Type B pancreatic cell (in vitro differentiated cells): ENCODE measurements at regions not wholly inside any gene's neighbourhood (a gene's known extent, or its start where the extent isn't known, plus 50 kb on each side); places are given as distances from the start of the nearest gene placed in this dataset.
"Not testable (repeated sequence)": the region's sequence is repeated elsewhere in the genome, so short reads cannot be mapped to it uniquely, and the experiment has no call there.

Experiments used
- DNase-seq: peaks from one replicate; pipeline ENCODE4 v3.0.0; 2021; ENCODE audit warnings: mixed read lengths; ENCODE audit not compliant: unreplicated experiment; ENCODE audit errors: extremely low spot score
- H3K27ac Mint-ChIP-seq: 2 replicates; pipeline ENCODE4 v1.8.0; 2021; ENCODE audit warnings: mild to moderate bottlenecking, mixed read lengths
- H3K27me3 Mint-ChIP-seq: 2 replicates; pipeline ENCODE4 v1.8.0; 2021; ENCODE audit warnings: mixed read lengths
- H3K36me3 Mint-ChIP-seq: 2 replicates; pipeline ENCODE4 v1.8.0; 2021; ENCODE audit warnings: mixed read lengths
- H3K4me1 Mint-ChIP-seq: one replicate; pipeline ENCODE4 v1.8.0; 2021; ENCODE audit warnings: mixed read lengths; ENCODE audit not compliant: unreplicated experiment
- H3K4me3 Mint-ChIP-seq: 2 replicates; pipeline ENCODE4 v1.8.0; 2021; ENCODE audit warnings: mild to moderate bottlenecking, mixed read lengths
- H3K9me3 Mint-ChIP-seq: 2 replicates; pipeline ENCODE4 v1.8.0; 2021; ENCODE audit warnings: mixed read lengths
- CTCF ChIP-seq: fragments of 200-600 bp; sonication (generic); conservative IDR thresholded peaks from 2 replicates; pipeline ENCODE4 v1.5.0; 2021; ENCODE audit warnings: antibody characterized with exemption, mild to moderate bottlenecking

DNA sequence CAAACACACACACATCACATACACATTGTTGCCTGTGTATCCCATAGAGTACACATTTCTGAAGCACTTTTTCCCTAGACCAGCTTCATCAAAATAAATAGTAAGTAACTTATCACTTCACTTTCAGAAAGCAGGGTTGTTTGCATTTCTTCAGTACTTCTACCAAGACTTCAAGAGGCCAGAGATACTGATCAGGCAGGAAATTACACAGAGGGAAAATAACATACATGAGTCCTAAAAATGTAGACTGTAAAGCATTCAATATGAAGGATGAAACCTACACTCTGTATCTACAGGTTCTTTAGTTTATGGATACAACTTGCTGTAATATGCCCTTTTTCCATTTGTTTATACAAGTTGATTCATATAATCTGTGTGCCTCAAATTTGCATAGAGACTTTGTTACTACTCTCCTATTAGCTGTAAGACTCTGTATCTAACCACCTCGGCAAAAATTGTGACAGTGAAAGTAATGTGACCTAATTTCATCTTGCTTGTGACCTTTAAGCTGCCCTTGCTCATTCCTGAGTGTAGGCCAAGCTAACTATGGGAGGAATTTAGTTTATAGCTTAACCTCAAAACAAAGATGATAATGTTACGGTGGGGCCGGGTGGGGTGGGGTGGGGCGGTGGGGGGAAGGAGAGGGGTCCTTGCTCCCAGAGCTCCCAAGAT is 228.9 kb upstream of the SPOPL start:
- no peaks in the 10 kb centered on the region for H3K36me3 Mint-ChIP-seq
- H3K4me3 Mint-ChIP-seq = no peak overlapping the region
- no peak overlapping the region for H3K27ac Mint-ChIP-seq
- no peak for DNase-seq
- H3K27me3 Mint-ChIP-seq = no peaks in the 10 kb centered on the region
- peaks cover 38% of the 10 kb centered on the region for H3K4me1 Mint-ChIP-seq
- no peaks in the 10 kb centered on the region for H3K9me3 Mint-ChIP-seq
- TF ChIP-seq CTCF = no peak

DNA sequence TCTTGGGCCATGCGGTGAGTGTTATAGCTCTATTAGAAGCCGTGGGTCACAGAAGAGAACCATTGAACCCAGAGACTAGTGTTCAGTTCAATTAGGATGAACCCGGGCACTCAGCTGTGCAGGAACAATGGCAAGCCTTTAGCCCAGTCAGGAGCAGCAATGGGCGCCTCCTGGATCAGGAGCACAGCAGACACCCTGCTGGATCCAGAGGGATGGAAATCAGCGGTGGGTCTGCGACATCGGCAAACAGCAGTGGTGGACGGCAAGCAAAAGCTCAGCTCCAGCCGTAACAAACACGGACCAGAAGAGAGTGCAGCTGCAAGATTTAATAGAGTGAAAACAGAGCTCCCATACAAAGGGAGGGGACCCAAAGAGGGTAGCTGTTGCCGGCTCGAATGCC is 228.3 kb upstream of the SPOPL start:
- H3K4me3 Mint-ChIP-seq, H3K36me3 Mint-ChIP-seq, H3K27ac Mint-ChIP-seq, H3K9me3 Mint-ChIP-seq, H3K27me3 Mint-ChIP-seq, DNase-seq: not testable (repeated sequence)
- H3K4me1 Mint-ChIP-seq = peaks cover 33% of the 10 kb centered on the region

DNA sequence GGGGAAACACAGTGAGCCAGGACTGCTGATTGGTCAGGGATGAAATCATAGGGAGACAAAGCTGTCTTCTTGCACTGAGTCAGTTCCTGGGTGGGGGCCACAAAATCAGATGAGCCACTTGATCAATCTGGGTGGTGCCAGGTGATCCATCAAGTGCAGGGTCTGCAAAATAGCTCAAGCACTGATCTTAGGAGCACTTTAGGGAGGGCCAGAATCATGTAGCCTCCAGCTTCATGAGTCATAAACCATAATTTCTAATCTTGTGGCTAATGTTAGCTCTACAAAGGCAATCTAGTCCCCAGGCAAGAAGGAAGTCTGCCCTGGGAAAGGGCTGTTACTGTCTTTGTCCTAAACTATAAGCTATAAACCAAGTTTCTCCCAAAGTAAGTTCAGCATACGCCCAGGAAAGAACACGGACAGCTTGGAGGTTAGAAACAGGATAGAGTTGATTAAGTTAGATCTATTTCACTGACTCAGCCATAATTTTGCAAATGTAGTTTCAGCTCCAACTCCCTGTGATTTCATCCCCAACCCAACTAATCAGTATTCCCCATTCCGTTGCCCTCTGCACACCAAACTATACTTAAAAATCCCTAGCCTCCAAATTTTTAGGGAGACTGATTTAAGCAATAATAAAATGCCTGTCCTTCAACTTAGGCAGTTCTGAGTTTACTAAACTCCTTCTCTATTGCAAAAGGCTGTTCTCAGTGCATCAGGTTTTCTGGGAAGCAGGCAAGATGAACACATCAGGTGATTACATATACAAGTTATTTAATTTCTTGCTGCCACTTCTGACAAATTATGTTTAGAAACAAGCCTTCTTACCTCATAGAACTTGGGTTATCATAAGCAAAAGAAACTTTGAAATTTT is 226.9 kb upstream of the SPOPL start:
- DNase-seq = no peak
- Mint-ChIP-seq H3K27ac (peak overlapping the region; percentile 72), H3K4me1 (peaks cover 33% of the 10 kb centered on the region), H3K27me3 (no peaks in the 10 kb centered on the region), H3K36me3 (no peaks in the 10 kb centered on the region), H3K9me3 (no peaks in the 10 kb centered on the region), H3K4me3 (no peak overlapping the region)
- no peak for TF ChIP-seq CTCF

DNA sequence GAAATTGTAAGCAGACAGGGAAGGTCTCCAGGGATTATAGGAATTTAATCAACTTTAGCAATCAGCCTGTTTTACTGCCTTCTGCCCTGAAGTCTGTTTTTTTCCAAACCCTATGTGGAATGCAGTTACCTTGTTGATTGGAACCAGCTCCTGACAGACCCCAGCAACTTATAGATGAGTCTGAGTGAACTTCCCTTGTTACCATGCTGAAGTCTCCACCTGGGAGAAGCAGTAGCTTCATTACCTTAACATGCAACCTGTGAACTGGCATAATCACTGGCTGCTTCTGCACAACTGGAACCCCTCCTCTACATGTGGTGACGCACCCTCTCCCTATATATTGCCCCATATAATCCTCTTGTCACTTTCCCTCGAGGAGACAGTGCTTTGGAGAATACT is 226.3 kb upstream of the SPOPL start:
- H3K27ac Mint-ChIP-seq = peak overlapping the region; percentile 72
- H3K36me3 Mint-ChIP-seq = no peaks in the 10 kb centered on the region
- TF ChIP-seq CTCF = no peak
- no peaks in the 10 kb centered on the region for H3K27me3 Mint-ChIP-seq
- no peak for DNase-seq
- no peak overlapping the region for H3K4me3 Mint-ChIP-seq
- peaks cover 33% of the 10 kb centered on the region for H3K4me1 Mint-ChIP-seq
- H3K9me3 Mint-ChIP-seq = no peaks in the 10 kb centered on the region

DNA sequence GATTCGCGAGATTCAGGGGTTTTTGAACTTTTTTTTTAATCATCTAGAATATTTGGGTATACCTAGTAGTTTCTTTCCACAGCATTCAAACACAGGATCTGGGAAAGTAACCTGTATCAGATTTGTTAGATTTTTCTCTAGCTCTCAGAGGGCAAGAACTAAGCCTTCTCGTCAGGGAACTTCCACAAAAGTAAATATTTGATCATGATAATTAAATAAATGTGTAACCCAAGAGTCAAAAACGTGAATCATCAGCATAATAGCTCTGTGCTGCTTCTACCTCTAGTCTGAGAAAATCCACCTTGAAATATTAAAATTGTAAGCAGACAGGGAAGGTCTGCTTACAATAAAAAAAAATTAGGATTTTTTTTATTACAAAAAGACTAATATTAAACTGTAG is 225.7 kb upstream of the SPOPL start:
- Mint-ChIP-seq H3K4me3 (no peak overlapping the region), H3K36me3 (no peaks in the 10 kb centered on the region), H3K9me3 (no peaks in the 10 kb centered on the region), H3K27ac (no peak overlapping the region), H3K4me1 (peaks cover 33% of the 10 kb centered on the region), H3K27me3 (no peaks in the 10 kb centered on the region)
- TF ChIP-seq CTCF = no peak
- no peak for DNase-seq

DNA sequence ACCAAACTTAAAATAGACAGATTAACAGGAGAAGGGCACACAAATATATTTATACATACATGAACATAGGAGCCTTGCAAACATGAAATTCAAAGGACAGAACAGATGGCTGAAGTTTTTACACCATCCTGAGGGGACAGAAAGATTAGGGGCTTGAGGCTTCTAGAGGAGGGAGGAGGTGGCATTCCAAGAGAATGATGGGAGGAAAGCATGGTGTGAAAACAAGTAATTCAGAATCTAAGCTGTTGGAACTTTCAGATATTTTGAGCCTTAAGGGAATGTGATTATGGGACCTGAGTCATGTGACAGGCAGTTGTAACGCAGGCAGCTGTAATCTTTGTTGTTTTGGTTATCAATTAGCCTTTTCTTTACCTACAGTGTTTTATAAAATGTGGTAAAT is 225.2 kb upstream of the SPOPL start:
- Mint-ChIP-seq H3K27ac (peak overlapping the region; percentile 53), H3K27me3 (no peaks in the 10 kb centered on the region), H3K9me3 (no peaks in the 10 kb centered on the region), H3K36me3 (no peaks in the 10 kb centered on the region), H3K4me1 (peaks cover 33% of the 10 kb centered on the region), H3K4me3 (peak overlapping the region; percentile 35)
- TF ChIP-seq CTCF = no peak
- no peak for DNase-seq
